ENCODE measurements at regions not wholly inside any gene's neighbourhood (a gene's known extent, or its start where the extent isn't known, plus 50 kb on each side); places are given as distances from the start of the nearest gene placed in this dataset.
"Not testable (repeated sequence)": the region's sequence is repeated elsewhere in the genome, so short reads cannot be mapped to it uniquely, and the experiment has no call there.

DNA sequence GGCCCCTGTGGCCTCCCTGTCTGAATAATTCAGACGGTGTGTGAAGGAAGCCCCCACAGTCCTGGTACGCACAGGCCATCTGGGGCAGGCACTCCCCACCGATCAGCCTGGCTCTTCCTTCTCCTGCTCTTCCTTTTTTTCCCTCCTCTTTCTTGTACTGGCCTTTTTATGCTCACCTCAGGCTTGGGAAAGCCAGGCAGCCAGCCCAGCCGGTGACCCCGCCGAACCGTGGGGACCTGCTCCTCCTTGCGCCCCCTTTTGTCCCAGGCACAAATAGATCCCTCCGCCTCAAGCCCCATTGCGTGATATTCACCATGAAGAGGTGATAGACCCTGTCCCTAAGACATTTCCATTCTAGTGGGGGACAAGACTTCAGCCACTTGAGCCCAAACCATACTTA lies 80.2 kb upstream of the BRD7 start:
- DNase-seq (ENCODE audit: low spot score) = no peak

DNA sequence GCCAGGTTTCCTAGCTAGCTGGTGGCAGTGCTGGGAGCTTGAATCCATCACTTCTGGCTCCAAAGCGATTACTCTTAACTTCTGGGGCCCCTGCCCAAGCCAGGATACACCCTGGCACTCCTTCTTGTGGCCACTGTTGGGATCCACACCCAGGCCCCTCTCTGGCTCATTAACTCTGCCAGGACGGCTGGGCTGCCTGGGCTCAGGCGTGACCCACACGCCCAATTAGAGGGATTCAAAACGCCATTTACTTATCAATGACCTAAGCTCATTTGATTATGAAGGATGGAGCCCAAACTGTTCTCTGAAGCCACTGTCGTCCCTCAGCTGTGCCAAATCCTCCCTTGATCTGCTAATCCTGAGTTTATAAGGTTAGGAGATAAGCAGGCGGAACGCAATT lies 79.7 kb upstream of the BRD7 start:
- DNase-seq (ENCODE audit: low spot score) = no peak

- not testable (repeated sequence) for DNase-seq (ENCODE audit: low spot score)
Measured at GRCh38 chr16:50447386-50447785, 78.6 kb upstream of the BRD7 start.

GRCh38 chr16:50446861-50447260 lies 78.1 kb upstream of the BRD7 start:
- DNase-seq (ENCODE audit: low spot score) = no peak

DNA sequence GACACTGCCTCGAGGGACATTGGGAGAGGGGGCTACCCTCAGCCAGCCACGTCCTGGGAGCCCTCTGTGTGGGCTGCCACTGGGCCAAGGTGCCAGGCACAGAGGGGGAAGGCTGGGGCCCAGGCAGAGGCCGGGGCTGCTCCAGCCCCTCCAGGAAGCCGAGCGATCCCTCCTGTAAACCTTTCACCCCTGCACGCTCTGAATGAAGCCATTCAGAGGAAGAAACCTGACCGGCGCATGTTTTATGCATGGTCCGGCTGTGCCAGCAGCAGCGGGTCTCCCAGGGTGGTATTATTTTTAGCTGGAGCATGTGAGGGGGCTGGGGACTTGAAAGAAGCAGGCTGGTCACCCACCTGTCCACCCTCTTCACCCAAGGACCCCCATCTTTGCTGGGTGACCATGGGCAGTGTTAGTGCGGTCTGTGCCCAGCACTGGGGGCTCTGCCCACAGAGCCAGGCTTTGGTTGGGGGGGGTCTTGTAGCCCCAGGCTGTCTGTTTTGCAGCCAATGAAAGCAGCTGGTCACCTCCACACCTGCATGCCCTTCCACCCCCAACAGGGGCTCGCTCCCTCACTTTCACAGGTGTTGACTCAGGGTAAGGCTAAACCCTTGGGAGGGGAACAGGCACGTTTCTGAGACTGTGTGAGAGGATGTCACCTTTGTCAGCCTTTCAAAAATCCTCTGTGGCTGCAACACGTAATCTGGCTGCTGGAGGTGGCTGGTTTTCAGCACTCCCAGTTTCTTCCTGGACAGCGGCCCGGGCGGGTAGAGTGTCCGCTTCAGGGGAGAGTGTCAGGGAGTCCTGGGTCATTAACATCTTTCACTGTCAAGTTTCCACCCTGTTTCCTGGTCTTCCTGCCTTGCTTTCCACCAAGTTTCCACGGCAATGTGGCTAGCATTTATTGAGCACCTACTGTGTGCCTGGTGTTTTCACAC lies 77.1 kb upstream of the BRD7 start:
- no peak for DNase-seq (ENCODE audit: low spot score)

DNA sequence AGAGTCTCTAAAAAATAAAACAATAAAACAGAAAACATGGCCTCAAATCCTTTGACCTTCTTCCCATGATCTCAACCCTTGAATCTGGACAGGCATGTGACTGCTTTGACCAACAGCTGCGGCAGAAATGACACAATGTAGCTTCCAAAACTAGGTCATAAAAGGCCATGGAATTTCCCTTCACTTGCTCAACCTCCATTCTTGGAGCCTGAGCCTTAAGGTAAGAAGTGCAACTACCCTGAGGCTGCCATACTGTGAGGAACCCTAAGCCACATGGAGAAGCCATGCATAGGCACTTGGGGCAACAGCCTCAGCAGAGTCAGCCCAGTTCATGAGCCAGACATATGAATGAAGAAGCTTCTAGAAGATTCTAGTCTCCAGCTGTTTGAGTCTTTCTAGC lies 75.7 kb upstream of the BRD7 start:
- no peak for DNase-seq (ENCODE audit: low spot score)

- no peak for DNase-seq (ENCODE audit: low spot score)
Measured at GRCh38 chr16:50442221-50442620, 73.4 kb upstream of the BRD7 start.

- DNase-seq (ENCODE audit: low spot score) = no peak
Measured at GRCh38 chr16:50441486-50442157, 72.8 kb upstream of the BRD7 start.

DNA sequence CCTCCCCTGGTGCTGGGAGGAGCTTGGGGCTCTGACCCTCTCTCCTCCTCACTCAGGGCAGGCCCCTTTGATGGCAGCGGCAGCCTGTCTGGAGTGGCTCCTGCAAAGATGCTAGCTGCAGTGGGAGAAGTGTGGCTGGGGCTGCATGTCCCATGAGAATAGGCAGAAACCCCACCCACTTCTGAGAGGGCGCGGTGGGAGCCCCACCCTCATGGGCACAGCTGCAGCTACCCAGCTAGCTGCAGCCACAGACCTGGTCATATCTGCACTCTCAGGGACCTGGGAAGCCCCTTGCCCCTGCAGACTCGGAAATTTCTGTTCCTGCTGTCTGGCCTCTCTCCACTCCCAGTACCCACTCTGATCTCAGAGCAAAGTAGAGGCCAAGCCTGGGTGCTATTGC lies 72.2 kb upstream of the BRD7 start:
- DNase-seq (ENCODE audit: low spot score) = no peak

- DNase-seq (ENCODE audit: low spot score) = no peak
Measured at GRCh38 chr16:50440531-50440930, 71.7 kb upstream of the BRD7 start.

DNA sequence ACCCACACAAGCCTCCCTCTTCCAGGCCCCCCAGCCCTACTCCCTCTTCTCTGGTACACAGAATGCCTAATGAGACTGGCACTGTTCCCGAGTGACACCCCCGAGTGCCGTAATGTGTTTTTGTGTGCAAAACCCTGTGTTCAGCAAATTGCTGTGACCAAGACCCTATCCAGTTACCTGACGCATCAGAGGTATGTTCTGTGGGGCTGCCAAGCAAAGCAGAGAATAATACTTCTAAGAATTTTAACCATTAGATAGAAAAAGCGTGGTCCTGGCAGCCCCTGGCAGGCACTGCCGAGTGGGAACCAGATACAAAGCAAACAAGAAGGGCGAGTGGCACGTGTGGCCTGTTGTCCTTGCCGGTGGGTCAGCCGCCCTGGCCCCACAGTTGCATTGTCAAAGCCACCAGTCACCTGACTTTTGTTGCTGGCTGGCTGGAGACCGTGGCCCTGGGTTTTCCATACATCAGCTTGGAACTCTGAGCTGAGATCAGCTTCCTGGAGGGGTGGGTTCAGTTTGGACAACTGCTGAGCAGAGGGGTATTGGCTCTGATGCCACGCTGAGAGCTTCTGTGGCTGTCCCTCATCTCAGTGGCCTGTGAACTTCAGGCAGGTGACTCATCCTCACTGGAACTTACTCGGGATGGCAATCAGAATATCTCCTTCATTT lies 69.1 kb upstream of the BRD7 start:
- DNase-seq (ENCODE audit: low spot score) = no peak

GRCh38 chr16:50436271-50436670 lies 67.5 kb upstream of the BRD7 start:
- DNase-seq (ENCODE audit: low spot score) = no peak

DNA sequence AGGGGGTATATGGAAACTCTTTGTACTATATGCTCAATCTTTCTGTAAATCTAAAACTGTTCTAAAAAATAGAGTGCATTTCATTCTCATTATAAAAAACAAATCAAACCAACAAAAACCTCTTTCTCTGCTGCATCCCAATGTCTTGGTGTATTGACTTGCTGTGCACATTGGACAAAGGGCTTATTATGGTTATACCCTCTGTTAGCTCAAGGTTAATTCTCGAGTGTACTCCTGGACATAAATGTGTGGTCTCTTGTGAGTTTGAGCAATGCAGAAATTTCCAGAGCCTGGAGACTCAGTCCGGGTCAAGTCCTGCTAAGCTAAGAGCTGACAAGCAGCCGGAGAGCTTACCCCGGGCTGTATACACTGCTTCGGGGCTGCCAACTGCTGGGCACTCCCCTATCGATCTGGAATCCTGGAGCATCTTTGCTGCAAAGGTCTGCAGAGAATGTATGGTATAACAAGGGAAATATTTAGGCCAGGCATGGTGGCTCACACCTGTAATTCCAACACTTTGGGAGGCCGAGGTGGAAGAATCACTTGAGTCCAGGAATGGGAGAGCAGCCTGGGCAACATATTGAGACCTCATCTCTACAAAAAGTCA lies 66.2 kb upstream of the BRD7 start:
- no peak for DNase-seq (ENCODE audit: low spot score)

DNA sequence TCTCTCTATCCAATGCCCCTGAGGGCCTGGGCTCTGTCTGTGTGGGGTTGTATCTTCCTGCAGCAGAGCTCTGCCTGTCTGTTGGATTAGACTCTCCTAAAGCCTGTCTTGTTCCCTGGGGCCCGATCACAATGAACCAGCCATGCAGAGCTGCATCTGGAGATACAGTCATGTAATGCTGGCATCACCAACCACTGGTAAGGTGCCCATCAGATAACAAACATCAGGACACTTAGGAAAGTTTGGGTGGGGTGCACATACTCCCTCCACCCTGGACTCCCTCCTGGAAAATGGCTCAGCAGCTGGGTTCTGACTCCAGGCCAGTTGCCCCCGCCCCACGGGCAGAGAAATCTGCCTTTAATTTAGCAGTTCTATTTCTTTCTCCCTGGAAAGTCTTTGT lies 61.3 kb upstream of the BRD7 start:
- DNase-seq (ENCODE audit: low spot score) = no peak

DNA sequence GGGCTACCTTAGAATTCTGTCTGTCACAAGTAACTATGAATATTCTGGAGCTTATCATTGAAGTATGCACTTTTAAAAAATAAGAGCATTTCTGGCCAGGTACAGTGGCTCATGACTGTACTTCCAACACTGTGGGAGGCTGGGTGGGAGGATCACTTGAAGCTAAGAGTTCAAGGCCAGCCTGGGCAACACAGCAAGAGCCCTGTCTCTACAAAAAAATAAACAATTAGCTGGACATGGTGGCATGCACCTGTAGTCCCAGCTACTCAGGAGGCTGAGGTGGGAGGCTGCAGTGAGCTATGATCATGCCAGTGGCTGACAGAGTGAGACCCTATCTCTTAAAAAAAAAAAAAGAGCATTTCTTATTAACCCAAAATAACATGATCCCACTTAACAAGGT lies 60.0 kb upstream of the BRD7 start:
- no peak for DNase-seq (ENCODE audit: low spot score)

DNA sequence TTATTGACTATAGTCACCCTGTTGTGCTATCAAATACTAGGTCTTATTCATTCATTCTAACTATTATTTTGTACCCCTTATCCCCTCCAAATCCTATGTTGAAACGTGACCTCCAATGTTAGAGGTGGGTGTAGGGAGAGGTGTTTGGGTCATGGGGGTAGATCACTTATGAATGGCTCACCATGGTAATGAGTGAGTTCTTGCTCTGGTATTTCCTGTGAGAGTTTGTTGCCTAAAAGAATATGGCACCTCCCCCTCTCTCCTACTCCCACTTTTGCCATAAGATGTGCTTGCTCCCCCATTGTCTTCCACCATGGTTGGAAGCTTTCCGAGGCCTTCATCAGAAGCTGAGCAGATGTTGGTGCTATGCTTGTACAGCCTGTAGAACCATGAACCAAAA lies 59.3 kb upstream of the BRD7 start:
- DNase-seq (ENCODE audit: low spot score) = no peak

- no peak for DNase-seq (ENCODE audit: low spot score)
Measured at GRCh38 chr16:50427107-50427506, 58.3 kb upstream of the BRD7 start.

DNA sequence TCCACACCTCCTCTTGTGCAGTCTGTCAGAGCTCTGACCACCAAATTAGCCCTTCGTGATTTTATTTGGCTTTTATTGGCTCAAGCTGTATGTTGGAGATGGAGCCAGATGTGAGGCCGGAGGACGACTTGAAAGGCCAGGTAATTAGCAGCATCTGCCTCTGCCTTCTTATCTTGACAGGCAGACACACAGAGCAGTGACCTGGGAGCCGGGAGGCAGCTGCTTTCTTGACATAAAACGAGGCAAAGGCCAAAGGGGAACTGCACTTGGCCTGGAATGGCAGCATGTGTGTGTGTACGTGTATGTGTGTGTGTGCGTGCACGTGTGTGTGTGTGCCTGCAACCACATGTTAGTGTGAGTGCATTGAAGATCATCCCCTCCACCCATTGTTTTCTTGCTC lies 56.9 kb upstream of the BRD7 start:
- no peak for DNase-seq (ENCODE audit: low spot score)

- no peak for DNase-seq (ENCODE audit: low spot score)
Measured at GRCh38 chr16:50425044-50425443, 56.3 kb upstream of the BRD7 start.

- DNase-seq (ENCODE audit: low spot score) = no peak
Measured at GRCh38 chr16:50422926-50423325, 54.1 kb upstream of the BRD7 start.

DNA sequence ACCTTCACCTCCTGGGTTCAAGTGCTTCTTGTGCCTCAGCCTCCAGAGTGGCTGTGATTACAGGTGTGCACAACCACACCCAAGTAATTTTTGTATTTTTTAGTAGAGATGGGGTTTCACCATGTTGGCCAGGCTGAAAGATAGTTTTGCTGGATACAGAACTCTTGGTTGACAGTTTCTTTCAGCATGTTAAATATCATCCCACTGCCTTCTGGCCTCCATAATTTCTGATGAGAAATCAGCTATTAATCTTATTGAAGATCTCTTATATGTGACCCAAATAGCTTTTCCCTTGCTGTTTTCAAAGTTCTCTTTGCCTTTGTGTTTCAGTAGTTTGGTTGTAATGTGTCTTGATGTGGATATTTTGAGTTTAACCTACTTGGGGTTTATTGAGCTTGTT lies 50.3 kb upstream of the BRD7 start:
- DNase-seq (ENCODE audit: low spot score) = no peak

All from cerebellar cortex (tissue), 1 donor.